H1 (cell line): ENCODE measurements at regions not wholly inside any gene's neighbourhood (a gene's known extent, or its start where the extent isn't known, plus 50 kb on each side); places are given as distances from the start of the nearest gene placed in this dataset.

ENCODE experiments used
- CTCF ChIA-PET: fragments of 300-600 bp; sonication (Branson Sonifier 250); formaldehyde crosslinking; loops from one replicate; lab custom pipeline; 2021; ENCODE audit not compliant: partially characterized antibody; lab: Charles Lee
- POLR2A ChIA-PET: fragments of 300-600 bp; sonication (Branson Sonifier 250); formaldehyde crosslinking; loops from one replicate; lab custom pipeline; 2021; ENCODE audit warnings: inconsistent platforms; ENCODE audit not compliant: partially characterized antibody; lab: Charles Lee
- DNase-seq, 2 experiments: peaks; one replicate each; pipeline versions ENCODE4 v3.0.0 to v3.0.0-alpha.2; 2010 to 2022; ENCODE audit warnings: low spot score in 2 of 2, low read depth in 1 of 2, mixed read lengths in 1 of 2
- FAIRE-seq: peaks from 2 replicates; lab custom pipeline; 2011; peaks lifted over from hg19 to GRCh38; lab: Jason Lieb, UNC
- H2AFZ ChIP-seq: 2 replicates; pipeline ENCODE4 v1.8.1; 2012; ENCODE audit warnings: low read length, inconsistent platforms
- H2AK5ac ChIP-seq: 2 replicates; pipeline ENCODE4 v1.6.1; 2013; ENCODE audit warnings: low read depth, low read length
- H2BK120ac ChIP-seq: replicated peaks from 2 replicates; pipeline ENCODE3; 2013; ENCODE audit warnings: low read depth, low read length, inconsistent platforms
- H2BK12ac ChIP-seq: 2 replicates; pipeline ENCODE4 v1.6.1; 2013; ENCODE audit warnings: low read depth, low read length
- H2BK15ac ChIP-seq: 2 replicates; pipeline ENCODE4 v1.6.1; 2013; ENCODE audit warnings: low read length
- H2BK20ac ChIP-seq: 2 replicates; pipeline ENCODE4 v1.6.1; 2013; ENCODE audit warnings: low read length
- H2BK5ac ChIP-seq: 2 replicates; pipeline ENCODE4 v1.6.1; 2013; ENCODE audit warnings: low read depth, low read length
- H3K14ac ChIP-seq: 2 replicates; pipeline ENCODE4 v1.6.1; 2013; ENCODE audit warnings: inconsistent platforms; ENCODE audit not compliant: insufficient read length
- H3K18ac ChIP-seq: 2 replicates; pipeline ENCODE4 v1.6.1; 2013; ENCODE audit warnings: low read length; ENCODE audit errors: extremely low read depth
- H3K23ac ChIP-seq: 2 replicates; pipeline ENCODE4 v1.6.1; 2013; ENCODE audit warnings: inconsistent platforms; ENCODE audit not compliant: insufficient read length
- H3K23me2 ChIP-seq: 2 replicates; pipeline ENCODE4 v1.6.1; 2013; ENCODE audit warnings: low read depth, low read length
- H3K27ac ChIP-seq: 2 replicates; pipeline ENCODE4 v1.6.1; 2011; ENCODE audit warnings: low read depth, low read length, inconsistent platforms
- H3K27me3 ChIP-seq, 4 experiments: replicated peaks in 1 of 4; 1 replicate in 1 of 4; 2 replicates in 3 of 4; pipeline versions ENCODE4 v1.6.1 to v1.8.1; 2011 to 2013; ENCODE audit warnings: low read length in 3 of 4, mild to moderate bottlenecking in 3 of 4, inconsistent platforms in 2 of 4, mixed read lengths in 2 of 4, moderate library complexity in 1 of 4; ENCODE audit not compliant: control insufficient read depth in 3 of 4, insufficient read depth in 3 of 4; ENCODE audit errors: extremely low read depth in 1 of 4
- H3K36me3 ChIP-seq, 4 experiments: 2 replicates each; pipeline versions ENCODE4 v1.6.1 to v1.8.1; 2011 to 2013; ENCODE audit warnings: mild to moderate bottlenecking in 4 of 4, low read length in 3 of 4, moderate library complexity in 2 of 4, control low read depth in 1 of 4, inconsistent platforms in 1 of 4; ENCODE audit not compliant: insufficient read depth in 4 of 4, control insufficient read depth in 2 of 4
- H3K4ac ChIP-seq: replicated peaks from 2 replicates; pipeline ENCODE3; 2013; ENCODE audit warnings: low read length, low read depth, mixed read lengths, inconsistent platforms; ENCODE audit not compliant: insufficient read length
- H3K4me1 ChIP-seq, 4 experiments: replicated peaks in 1 of 4; 1 replicate in 1 of 4; 2 replicates in 3 of 4; pipeline versions ENCODE4 v1.6.1 to v1.8.1; 2011 to 2013; ENCODE audit warnings: low read length in 3 of 4, inconsistent platforms in 2 of 4, mixed read lengths in 1 of 4; ENCODE audit not compliant: insufficient read depth in 4 of 4, control insufficient read depth in 3 of 4
- H3K4me2 ChIP-seq, 2 experiments: 2 replicates each; pipeline versions ENCODE4 v1.6.1 to v1.8.1; 2011 to 2013; ENCODE audit warnings: low read depth in 2 of 2, low read length in 2 of 2, control low read depth in 1 of 2, inconsistent platforms in 1 of 2, mild to moderate bottlenecking in 1 of 2; ENCODE audit not compliant: insufficient read depth in 1 of 2
- H3K4me3 ChIP-seq, 4 experiments: fragments of 200-600, 300-600 bp in 1 of 4; sonication (generic), shearing (Covaris generic), sonication (Bioruptor Twin) in 1 of 4; 2 replicates each; pipeline versions ENCODE4 v1.5.1 to v1.8.1; 2011 to 2016; ENCODE audit warnings: low read length in 4 of 4, low read depth in 3 of 4, control low read depth in 2 of 4, inconsistent platforms in 2 of 4, mild to moderate bottlenecking in 2 of 4, mixed read lengths in 1 of 4, moderate library complexity in 1 of 4; ENCODE audit not compliant: insufficient read depth in 2 of 4; ENCODE audit errors: extremely low read depth in 1 of 4
- H3K56ac ChIP-seq: replicated peaks from 2 replicates; pipeline ENCODE3; 2013; ENCODE audit warnings: low read depth, mild to moderate bottlenecking, mixed read lengths, low read length, inconsistent platforms; ENCODE audit not compliant: insufficient read length
- H3K79me1 ChIP-seq: 2 replicates; pipeline ENCODE4 v1.6.1; 2013; ENCODE audit warnings: low read depth, low read length, control low read depth
- H3K79me2 ChIP-seq, 2 experiments: 2 replicates each; pipeline versions ENCODE4 v1.6.1 to v1.8.1; 2012 to 2013; ENCODE audit warnings: low read length in 2 of 2, mild to moderate bottlenecking in 2 of 2, inconsistent platforms in 1 of 2; ENCODE audit not compliant: insufficient read depth in 2 of 2, control insufficient read depth in 1 of 2
- H3K9ac ChIP-seq, 4 experiments: replicated peaks in 1 of 4; 1 replicate in 1 of 4; 2 replicates in 3 of 4; pipeline versions ENCODE4 v1.6.1 to v1.8.1; 2011 to 2013; ENCODE audit warnings: low read depth in 3 of 4, low read length in 3 of 4, control low read depth in 2 of 4, mild to moderate bottlenecking in 2 of 4, moderate library complexity in 2 of 4, inconsistent platforms in 1 of 4; ENCODE audit errors: extremely low read depth in 1 of 4
- H3K9me3 ChIP-seq, 2 experiments: 2 replicates each; pipeline versions ENCODE4 v1.6.1 to v1.8.1; 2012 to 2013; ENCODE audit warnings: mild to moderate bottlenecking in 2 of 2, moderate library complexity in 2 of 2, control low read depth in 1 of 2, inconsistent platforms in 1 of 2, low read depth in 1 of 2, low read length in 1 of 2, mixed read lengths in 1 of 2; ENCODE audit not compliant: insufficient read depth in 2 of 2
- H4K20me1 ChIP-seq, 2 experiments: replicated peaks in 1 of 2; 2 replicates each; pipeline versions ENCODE3 to v1.8.1; 2011 to 2013; ENCODE audit warnings: inconsistent platforms in 2 of 2, low read length in 2 of 2, mild to moderate bottlenecking in 1 of 2; ENCODE audit not compliant: insufficient read depth in 2 of 2, control insufficient read depth in 1 of 2
- H4K5ac ChIP-seq: 2 replicates; pipeline ENCODE4 v1.6.1; 2013; ENCODE audit warnings: low read length, low read depth, mixed read lengths, inconsistent platforms; ENCODE audit not compliant: insufficient read length
- H4K8ac ChIP-seq: 2 replicates; pipeline ENCODE4 v1.8.0; 2013; ENCODE audit warnings: mild to moderate bottlenecking, moderate library complexity, low read length, inconsistent platforms; ENCODE audit not compliant: insufficient read depth; ENCODE audit errors: extremely low read depth
- H4K91ac ChIP-seq: replicated peaks from 2 replicates; pipeline ENCODE3; 2013; ENCODE audit warnings: low read length, mixed read lengths, inconsistent platforms; ENCODE audit not compliant: insufficient read length
- ASH2L ChIP-seq: fragments of 200-600, 300-600 bp; sonication (generic); IDR thresholded peaks from one replicate; pipeline ENCODE4 v1.7.1; 2017; ENCODE audit warnings: low read length
- EP300 ChIP-seq, 2 experiments: IDR thresholded peaks; 1 replicate in 1 of 2; 2 replicates in 1 of 2; pipeline ENCODE4 v1.6.1; 2011 to 2012; ENCODE audit warnings: low read depth in 2 of 2, low read length in 2 of 2, mild to moderate bottlenecking in 2 of 2, borderline replicate concordance in 1 of 2, inconsistent platforms in 1 of 2, moderate library complexity in 1 of 2
- HDAC2 ChIP-seq, 2 experiments: fragments of 300-600 bp in 1 of 2; sonication (generic) in 1 of 2; IDR thresholded peaks; 2 replicates each; pipeline ENCODE4 v1.6.1; 2011 to 2012; ENCODE audit warnings: low read depth in 2 of 2, low read length in 2 of 2, mild to moderate bottlenecking in 2 of 2, moderate library complexity in 2 of 2, borderline replicate concordance in 1 of 2, inconsistent platforms in 1 of 2
- NRF1 ChIP-seq: IDR thresholded peaks from 2 replicates; pipeline ENCODE4 v1.6.1; 2011; ENCODE audit warnings: mild to moderate bottlenecking, low read depth, low read length, improper control_type of control experiment
- POLR2AphosphoS5 ChIP-seq: IDR thresholded peaks from 2 replicates; pipeline ENCODE4 v1.6.1; 2011; ENCODE audit warnings: low read depth, low read length
- RXRA ChIP-seq: IDR thresholded peaks from 2 replicates; pipeline ENCODE4 v1.6.1; 2011; ENCODE audit warnings: low read depth, mild to moderate bottlenecking, low read length, moderate library complexity; ENCODE audit not compliant: insufficient read depth
- SIX5 ChIP-seq: IDR thresholded peaks from 2 replicates; pipeline ENCODE4 v1.6.1; 2011; ENCODE audit warnings: mild to moderate bottlenecking, low read depth, low read length
- SP1 ChIP-seq: IDR thresholded peaks from 2 replicates; pipeline ENCODE4 v1.6.1; 2011; ENCODE audit warnings: low read depth, low read length
- SUZ12 ChIP-seq: fragments of 200-600 bp; sonication (generic); IDR thresholded peaks from 2 replicates; pipeline ENCODE4 v1.6.1; 2012; ENCODE audit warnings: mild to moderate bottlenecking, inconsistent platforms, low read length, moderate library complexity, mixed read lengths
- TBP ChIP-seq: IDR thresholded peaks from 2 replicates; pipeline ENCODE4 v1.6.1; 2011; ENCODE audit warnings: low read depth, low read length, improper control_type of control experiment
- TCF12 ChIP-seq: IDR thresholded peaks from 2 replicates; pipeline ENCODE4 v1.6.1; 2011; ENCODE audit warnings: low read depth, mild to moderate bottlenecking, low read length
- YY1 ChIP-seq: IDR thresholded peaks from 2 replicates; pipeline ENCODE4 v1.6.1; 2011; ENCODE audit warnings: low read depth, mild to moderate bottlenecking, low read length
- WGBS, 2 experiments: shearing (Covaris generic) in 1 of 2; methylation state at CpG; one replicate each; pipeline versions ENCODE4 v1.1.6 to v1.1.7; 2013 to 2015; ENCODE audit warnings: low lambda C conversion rate in 2 of 2, mixed read lengths in 2 of 2, inconsistent platforms in 1 of 2, low coverage in 1 of 2, missing lambda C conversion rate in 1 of 2; ENCODE audit not compliant: insufficient replicate concordance in 2 of 2, insufficient coverage in 1 of 2, insufficient read length in 1 of 2; ENCODE audit errors: extremely low coverage in 1 of 2, missing lambda C conversion rate in 1 of 2; 5-methylcytosine and 5-hydroxymethylcytosine counted together
- TF ChIP-seq, protein P1 (sequence below): IDR thresholded peaks from 2 replicates; pipeline ENCODE4 v1.6.1; 2012; ENCODE audit warnings: inconsistent platforms
- TF ChIP-seq, protein P2 (sequence below): IDR thresholded peaks from 2 replicates; pipeline ENCODE4 v1.6.1; 2011; ENCODE audit warnings: low read depth, mild to moderate bottlenecking, low read length; ENCODE audit not compliant: insufficient read depth

DNA sequence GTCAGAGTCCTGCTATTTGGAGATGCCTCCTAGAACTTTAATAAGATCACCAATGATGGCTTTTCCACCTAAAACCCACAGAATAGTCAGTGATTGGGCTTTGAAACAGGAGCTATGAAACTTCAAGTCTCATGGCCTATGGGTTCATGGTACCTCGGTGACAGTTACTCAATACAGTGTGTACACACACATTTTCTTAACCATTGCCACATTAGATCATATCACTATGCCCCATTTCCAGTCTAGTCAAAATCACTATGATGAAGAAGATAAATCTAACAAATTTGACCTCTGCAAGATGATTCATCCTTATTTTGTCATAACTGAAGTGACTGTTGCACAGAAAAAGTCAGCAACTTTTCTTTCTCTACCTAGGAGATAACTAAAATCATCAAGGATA, 86.8 kb upstream of the OR13F1 start:
- H3K36me3 ChIP-seq, result no peaks in the 10 kb centered on the region
- no peak overlapping the region for H4K5ac ChIP-seq
- H3K79me1 ChIP-seq, result no peaks in the 10 kb centered on the region
- H3K4me1 ChIP-seq, result no peaks in the 10 kb centered on the region
- no peaks in the 10 kb centered on the region for H3K27me3 ChIP-seq
- H3K79me2 ChIP-seq, result no peaks in the 10 kb centered on the region
- H2BK5ac ChIP-seq, result no peak overlapping the region
- H3K23me2 ChIP-seq, result no peaks in the 10 kb centered on the region
- no peak overlapping the region for H2AK5ac ChIP-seq
- no peak overlapping the region for H3K9ac ChIP-seq
- no peak overlapping the region for H3K4ac ChIP-seq
- ChIA-PET CTCF (no interaction called here), POLR2A (no interaction called here)
- WGBS, 2 experiments, result 88% methylated on average over 1 of the region's 1 CpG; no CpG with 5 or more reads in 1 of the 2 experiments
- no peak overlapping the region for H4K91ac ChIP-seq
- FAIRE-seq, result no peak
- H3K9me3 ChIP-seq, result peaks cover 3 to 22% of the 10 kb centered on the region in 2 experiments; a peak in 3 of 4 replicates
- no peak overlapping the region for H2BK12ac ChIP-seq
- DNase-seq, result no peak
- H3K4me3 ChIP-seq, result no peak overlapping the region
- H4K20me1 ChIP-seq, result no peaks in the 10 kb centered on the region
- no peak overlapping the region for H3K23ac ChIP-seq
- no peak overlapping the region for H3K18ac ChIP-seq
- H2AFZ ChIP-seq, result no peak overlapping the region
- H3K56ac ChIP-seq, result no peak overlapping the region
- no peak overlapping the region for H4K8ac ChIP-seq
- H2BK120ac ChIP-seq, result no peak overlapping the region
- no peak overlapping the region for H3K14ac ChIP-seq
- no peak overlapping the region for H2BK15ac ChIP-seq
- H3K27ac ChIP-seq, result no peak overlapping the region
- H2BK20ac ChIP-seq, result no peak overlapping the region
- no peak overlapping the region for H3K4me2 ChIP-seq
- TF ChIP-seq SP1, result no peak
- no peak for TF ChIP-seq NRF1
- no peak for TF ChIP-seq HDAC2 (IDR thresholded peaks at IDR 0.05; ENCODE audit: borderline replicate concordance in 1 of 2, low read depth in 2 of 2, low read length in 2 of 2)
- no peak for TF ChIP-seq YY1
- TF ChIP-seq POLR2AphosphoS5, result no peak
- TF ChIP-seq EP300 (IDR thresholded peaks at IDR 0.05; ENCODE audit: borderline replicate concordance in 1 of 2, low read depth in 2 of 2, low read length in 2 of 2), result no peak
- no peak for TF ChIP-seq RXRA
- no peak for TF ChIP-seq TCF12
- TF ChIP-seq, protein P1, sequence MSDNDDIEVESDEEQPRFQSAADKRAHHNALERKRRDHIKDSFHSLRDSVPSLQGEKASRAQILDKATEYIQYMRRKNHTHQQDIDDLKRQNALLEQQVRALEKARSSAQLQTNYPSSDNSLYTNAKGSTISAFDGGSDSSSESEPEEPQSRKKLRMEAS, result no peak
- TF ChIP-seq SUZ12, result no peak
- no peak for TF ChIP-seq TBP
- TF ChIP-seq SIX5, result no peak
- no peak for TF ChIP-seq ASH2L
- TF ChIP-seq, protein P2, sequence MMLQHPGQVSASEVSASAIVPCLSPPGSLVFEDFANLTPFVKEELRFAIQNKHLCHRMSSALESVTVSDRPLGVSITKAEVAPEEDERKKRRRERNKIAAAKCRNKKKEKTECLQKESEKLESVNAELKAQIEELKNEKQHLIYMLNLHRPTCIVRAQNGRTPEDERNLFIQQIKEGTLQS, result no peak
